ENCODE measurements at regions not wholly inside any gene's neighbourhood (a gene's known extent, or its start where the extent isn't known, plus 50 kb on each side); places are given as distances from the start of the nearest gene placed in this dataset.

DNA sequence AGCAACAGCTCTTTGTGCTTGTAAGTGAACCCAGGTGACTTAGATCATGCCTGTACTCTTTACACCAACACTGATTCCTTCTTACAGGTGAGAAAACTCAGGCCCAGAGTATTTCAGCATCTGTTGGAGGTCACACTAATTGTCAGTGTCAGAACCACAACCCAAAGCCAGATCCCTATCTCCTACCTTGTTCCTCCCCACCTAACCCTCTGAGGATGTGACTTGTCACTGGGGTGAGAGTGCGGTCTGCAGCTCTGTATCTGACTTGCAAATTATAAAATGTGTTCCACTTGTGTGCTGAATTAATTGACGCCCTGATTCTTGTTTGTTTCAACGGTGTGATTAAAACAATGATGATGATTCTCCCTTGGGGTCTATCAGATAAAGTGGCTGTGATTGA, 232.5 kb upstream of the KCNG1 start:
- TF ChIP-seq EZH2phosphoT487 (conservative IDR thresholded peaks at IDR 0.05; ENCODE audit: low read length), result no peak
- TF ChIP-seq, protein P1, sequence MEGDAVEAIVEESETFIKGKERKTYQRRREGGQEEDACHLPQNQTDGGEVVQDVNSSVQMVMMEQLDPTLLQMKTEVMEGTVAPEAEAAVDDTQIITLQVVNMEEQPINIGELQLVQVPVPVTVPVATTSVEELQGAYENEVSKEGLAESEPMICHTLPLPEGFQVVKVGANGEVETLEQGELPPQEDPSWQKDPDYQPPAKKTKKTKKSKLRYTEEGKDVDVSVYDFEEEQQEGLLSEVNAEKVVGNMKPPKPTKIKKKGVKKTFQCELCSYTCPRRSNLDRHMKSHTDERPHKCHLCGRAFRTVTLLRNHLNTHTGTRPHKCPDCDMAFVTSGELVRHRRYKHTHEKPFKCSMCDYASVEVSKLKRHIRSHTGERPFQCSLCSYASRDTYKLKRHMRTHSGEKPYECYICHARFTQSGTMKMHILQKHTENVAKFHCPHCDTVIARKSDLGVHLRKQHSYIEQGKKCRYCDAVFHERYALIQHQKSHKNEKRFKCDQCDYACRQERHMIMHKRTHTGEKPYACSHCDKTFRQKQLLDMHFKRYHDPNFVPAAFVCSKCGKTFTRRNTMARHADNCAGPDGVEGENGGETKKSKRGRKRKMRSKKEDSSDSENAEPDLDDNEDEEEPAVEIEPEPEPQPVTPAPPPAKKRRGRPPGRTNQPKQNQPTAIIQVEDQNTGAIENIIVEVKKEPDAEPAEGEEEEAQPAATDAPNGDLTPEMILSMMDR (IDR thresholded peaks at IDR 0.05; ENCODE audit: insufficient read depth, low read length, poor library complexity, severe bottlenecking), result no peak

Measured in SU-DHL-6 (cell line).